AG09309 (cell line): ENCODE measurements at regions not wholly inside any gene's neighbourhood (a gene's known extent, or its start where the extent isn't known, plus 50 kb on each side); places are given as distances from the start of the nearest gene placed in this dataset.
"Not testable (repeated sequence)": the region's sequence is repeated elsewhere in the genome, so short reads cannot be mapped to it uniquely, and the experiment has no call there.

Source experiments
- DNase-seq: peaks from one replicate; pipeline ENCODE4 v3.0.0-alpha.2; 2010; ENCODE audit warnings: low read depth
- H3K4me3 ChIP-seq: 2 replicates; pipeline ENCODE4 v1.5.1; 2011; ENCODE audit warnings: mild to moderate bottlenecking, low read depth, low read length, moderate library complexity; ENCODE audit not compliant: control insufficient read depth
- CTCF ChIP-seq: IDR thresholded peaks from 2 replicates; pipeline ENCODE4 v1.5.1; 2011; ENCODE audit warnings: mild to moderate bottlenecking, low read depth, low read length, inconsistent platforms; ENCODE audit not compliant: insufficient read depth, control insufficient read depth; ENCODE audit errors: missing control alignments

- no peak for DNase-seq
- H3K4me3 ChIP-seq: no peak overlapping the region
- no peak for TF ChIP-seq CTCF
Measured at GRCh38 chr6:141830530-141830929, 302.2 kb upstream of the GJE1 start.

- TF ChIP-seq CTCF: no peak
- no peak overlapping the region for H3K4me3 ChIP-seq
- DNase-seq: no peak
Measured at GRCh38 chr6:141829566-141830360, 303.0 kb upstream of the GJE1 start.

GRCh38 chr6:141824350-141824749 is 308.4 kb upstream of the GJE1 start:
- H3K4me3 ChIP-seq: no peak overlapping the region
- no peak for TF ChIP-seq CTCF
- no peak for DNase-seq

- not testable (repeated sequence) for DNase-seq, H3K4me3 ChIP-seq
Measured at GRCh38 chr6:141815039-141815438, 317.7 kb upstream of the GJE1 start.

- H3K4me3 ChIP-seq: no peak overlapping the region
- no peak for DNase-seq
- no peak for TF ChIP-seq CTCF
Measured at GRCh38 chr6:141809901-141810300, 322.8 kb upstream of the GJE1 start.

- no peak overlapping the region for H3K4me3 ChIP-seq
- DNase-seq: no peak
- no peak for TF ChIP-seq CTCF
Measured at GRCh38 chr6:141808662-141809061, 324.1 kb upstream of the GJE1 start.

GRCh38 chr6:141800973-141801372 is 331.8 kb upstream of the GJE1 start:
- DNase-seq, H3K4me3 ChIP-seq: not testable (repeated sequence)

GRCh38 chr6:141790921-141791320 is 341.8 kb upstream of the GJE1 start:
- TF ChIP-seq CTCF: no peak
- H3K4me3 ChIP-seq: no peak overlapping the region

More at GRCh38 chr6:141790921-141791320, 341.8 kb upstream of the GJE1 start:
- no peak for DNase-seq
